BJ (cell line): ENCODE measurements at regions not wholly inside any gene's neighbourhood (a gene's known extent, or its start where the extent isn't known, plus 50 kb on each side); places are given as distances from the start of the nearest gene placed in this dataset.

Experiments used
- CTCF ChIA-PET: fragments of 350-600 bp; formaldehyde crosslinking; extraction: SDS; loops from one replicate; lab custom pipeline; 2021; ENCODE audit warnings: antibody characterized with exemption, inconsistent platforms; lab: Yijun Ruan, JAX
- POLR2A ChIA-PET: fragments of 300-600 bp; sonication (Branson Sonifier 250); formaldehyde crosslinking; extraction: SDS; loops from one replicate; lab custom pipeline; 2021; ENCODE audit warnings: antibody characterized with exemption; lab: Charles Lee
- DNase-seq: peaks from one replicate; pipeline ENCODE4 v3.0.0-alpha.2; 2011; ENCODE audit warnings: low read depth
- H3K27me3 ChIP-seq: 2 replicates; pipeline ENCODE4 v1.6.0; 2011; ENCODE audit warnings: low read length; ENCODE audit not compliant: control insufficient read depth, insufficient read depth
- H3K36me3 ChIP-seq: 2 replicates; pipeline ENCODE4 v1.5.1; 2011; ENCODE audit warnings: low read length; ENCODE audit not compliant: control insufficient read depth, insufficient read depth
- H3K4me3 ChIP-seq: 2 replicates; pipeline ENCODE4 v1.5.1; 2011; ENCODE audit warnings: low read depth, mild to moderate bottlenecking, control low read depth, low read length
- TF ChIP-seq, protein P1 (sequence below): IDR thresholded peaks from 2 replicates; pipeline ENCODE4 v1.5.1; 2011; ENCODE audit warnings: low read depth, mild to moderate bottlenecking, control low read depth, inconsistent platforms, low read length, moderate library complexity; ENCODE audit not compliant: insufficient read depth

DNA sequence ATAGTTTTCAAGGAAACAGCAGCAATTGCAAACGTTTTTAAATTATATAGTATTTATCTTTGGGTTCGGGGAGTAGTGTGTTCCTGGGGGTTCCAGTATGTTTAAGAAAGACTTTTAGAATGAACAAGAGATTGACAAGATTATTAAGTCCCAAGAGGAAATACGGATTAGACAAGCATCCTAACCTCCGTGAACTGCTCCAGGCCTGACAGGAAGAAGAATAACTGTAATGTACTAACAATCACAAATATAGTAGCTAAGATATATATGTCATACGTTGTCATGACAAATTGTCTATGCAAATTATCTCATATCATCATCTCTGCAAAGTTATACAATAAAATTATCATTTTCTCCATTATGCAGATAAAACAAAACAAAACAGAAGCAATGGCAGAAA, 1397.2 kb downstream of the MRPL39 start:
- H3K4me3 ChIP-seq, result no peak overlapping the region
- ChIA-PET CTCF (no interaction called here), POLR2A (no interaction called here)
- DNase-seq, result no peak
- no peaks in the 10 kb centered on the region for H3K27me3 ChIP-seq
- TF ChIP-seq, protein P1, sequence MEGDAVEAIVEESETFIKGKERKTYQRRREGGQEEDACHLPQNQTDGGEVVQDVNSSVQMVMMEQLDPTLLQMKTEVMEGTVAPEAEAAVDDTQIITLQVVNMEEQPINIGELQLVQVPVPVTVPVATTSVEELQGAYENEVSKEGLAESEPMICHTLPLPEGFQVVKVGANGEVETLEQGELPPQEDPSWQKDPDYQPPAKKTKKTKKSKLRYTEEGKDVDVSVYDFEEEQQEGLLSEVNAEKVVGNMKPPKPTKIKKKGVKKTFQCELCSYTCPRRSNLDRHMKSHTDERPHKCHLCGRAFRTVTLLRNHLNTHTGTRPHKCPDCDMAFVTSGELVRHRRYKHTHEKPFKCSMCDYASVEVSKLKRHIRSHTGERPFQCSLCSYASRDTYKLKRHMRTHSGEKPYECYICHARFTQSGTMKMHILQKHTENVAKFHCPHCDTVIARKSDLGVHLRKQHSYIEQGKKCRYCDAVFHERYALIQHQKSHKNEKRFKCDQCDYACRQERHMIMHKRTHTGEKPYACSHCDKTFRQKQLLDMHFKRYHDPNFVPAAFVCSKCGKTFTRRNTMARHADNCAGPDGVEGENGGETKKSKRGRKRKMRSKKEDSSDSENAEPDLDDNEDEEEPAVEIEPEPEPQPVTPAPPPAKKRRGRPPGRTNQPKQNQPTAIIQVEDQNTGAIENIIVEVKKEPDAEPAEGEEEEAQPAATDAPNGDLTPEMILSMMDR, result no peak
- no peaks in the 10 kb centered on the region for H3K36me3 ChIP-seq

DNA sequence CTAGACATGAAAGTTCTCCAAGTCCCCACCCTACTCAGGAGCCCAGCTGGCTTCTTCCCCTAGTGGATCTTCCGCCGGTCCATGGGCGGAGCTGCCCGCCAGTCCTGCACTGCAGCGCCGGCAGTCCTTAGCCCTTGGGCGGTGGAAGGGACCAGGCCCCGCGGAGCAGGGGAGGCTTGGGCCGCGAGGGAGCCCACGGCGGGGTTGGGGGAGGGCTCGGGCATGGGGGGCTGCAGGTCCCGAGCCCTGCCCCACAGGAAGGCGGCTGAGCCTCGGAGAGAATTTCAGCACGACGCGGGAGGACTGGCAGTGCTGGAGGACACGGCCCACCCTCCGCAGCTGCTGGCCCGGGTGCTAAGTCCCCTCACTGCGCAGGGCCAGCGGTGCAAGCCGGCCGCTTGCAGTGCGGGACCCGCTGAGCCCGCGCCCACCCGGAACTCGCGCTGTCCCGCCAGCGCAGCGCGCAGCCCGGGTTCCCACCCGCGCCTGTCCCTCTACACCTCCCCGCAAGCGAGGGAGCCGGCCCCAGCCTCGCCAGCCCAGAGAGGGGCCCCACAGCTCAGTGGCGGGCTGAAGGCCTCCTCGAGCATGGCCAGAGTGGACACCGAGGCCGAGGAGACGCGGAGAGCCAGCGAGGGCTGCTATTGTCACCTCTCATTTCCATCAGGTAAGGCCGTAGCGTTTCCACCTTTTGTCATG, 1398.6 kb downstream of the MRPL39 start:
- no peak overlapping the region for H3K4me3 ChIP-seq
- DNase-seq, result no peak
- no peaks in the 10 kb centered on the region for H3K27me3 ChIP-seq
- H3K36me3 ChIP-seq, result no peaks in the 10 kb centered on the region
- ChIA-PET POLR2A (no interaction called here), CTCF (no interaction called here)
- TF ChIP-seq, protein P1, result no peak

DNA sequence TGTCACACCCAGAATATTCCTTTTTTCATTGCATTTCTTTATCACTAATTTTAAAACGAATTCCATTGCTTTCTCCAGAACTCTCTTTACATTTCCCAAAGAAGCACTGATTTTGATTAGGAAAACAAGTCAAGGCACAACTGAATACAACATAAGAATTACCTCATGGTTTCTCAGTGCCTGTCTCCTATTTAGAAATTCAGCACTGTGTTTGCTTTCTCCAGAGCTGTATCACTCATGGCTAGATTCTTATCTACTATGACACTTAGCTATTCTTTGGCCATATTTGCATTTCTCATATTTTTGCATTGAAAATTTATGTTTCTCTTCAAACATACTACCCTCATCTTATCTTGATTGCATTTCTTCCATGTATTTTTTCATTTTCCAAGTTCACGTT, 1402.0 kb downstream of the MRPL39 start:
- ChIA-PET POLR2A (no interaction called here), CTCF (no interaction called here)
- Histone ChIP-seq H3K36me3 (no peaks in the 10 kb centered on the region), H3K4me3 (no peak overlapping the region), H3K27me3 (no peaks in the 10 kb centered on the region)
- TF ChIP-seq, protein P1, result no peak
- DNase-seq, result no peak

DNA sequence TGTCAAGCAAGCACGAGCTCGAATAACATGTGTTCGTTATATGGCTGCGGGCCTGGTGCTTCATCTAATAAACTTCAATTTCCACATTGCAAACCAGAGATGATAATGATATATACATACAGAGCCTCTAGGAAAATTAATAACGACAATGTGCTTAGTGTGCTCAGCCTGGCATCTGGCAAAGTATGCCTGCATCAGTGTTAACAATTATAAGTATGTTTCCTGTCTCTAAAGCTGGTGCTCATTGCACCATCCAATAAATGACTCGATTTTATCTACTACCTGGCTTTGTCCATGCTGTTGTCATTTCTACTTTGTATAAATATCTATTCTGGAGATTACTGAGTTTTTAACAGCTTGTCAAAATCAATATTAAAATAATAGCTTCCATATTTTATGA, 1402.6 kb downstream of the MRPL39 start:
- Histone ChIP-seq H3K36me3 (no peaks in the 10 kb centered on the region), H3K4me3 (no peak overlapping the region), H3K27me3 (no peaks in the 10 kb centered on the region)
- TF ChIP-seq, protein P1, result no peak
- DNase-seq, result no peak
- ChIA-PET CTCF (no interaction called here), POLR2A (no interaction called here)

DNA sequence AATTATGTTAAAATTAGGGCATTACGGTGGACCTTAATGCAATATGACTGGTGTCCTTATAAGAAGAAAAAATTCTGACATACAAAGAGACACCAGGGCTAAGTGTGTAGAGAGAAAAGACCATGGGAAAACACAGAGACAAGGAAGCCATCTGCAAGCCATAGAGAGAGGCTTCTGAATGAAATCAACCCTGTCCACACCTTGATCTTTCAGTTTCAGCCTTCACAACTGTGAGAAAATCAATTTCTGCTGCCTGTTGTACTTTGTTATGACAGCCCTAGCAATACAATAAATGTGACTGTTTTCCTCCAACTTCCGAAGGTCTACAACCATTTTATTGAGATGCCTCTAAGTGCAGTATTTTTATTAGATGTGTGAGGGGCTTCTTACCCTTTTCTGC, 1407.2 kb downstream of the MRPL39 start:
- no peaks in the 10 kb centered on the region for H3K36me3 ChIP-seq
- TF ChIP-seq, protein P1, result no peak
- no peak overlapping the region for H3K4me3 ChIP-seq
- CTCF ChIA-PET, result no interaction called here
- no peaks in the 10 kb centered on the region for H3K27me3 ChIP-seq
- POLR2A ChIA-PET, result no interaction called here
- DNase-seq, result no peak
